NT2/D1 (cell line): ENCODE measurements at regions not wholly inside any gene's neighbourhood (a gene's known extent, or its start where the extent isn't known, plus 50 kb on each side); places are given as distances from the start of the nearest gene placed in this dataset.

Source experiments
- SUZ12 ChIP-seq: IDR thresholded peaks from 2 replicates; pipeline ENCODE4 v1.6.1; 2011; ENCODE audit not compliant: insufficient read length, insufficient read depth; ENCODE audit errors: extremely low read depth
- YY1 ChIP-seq: IDR thresholded peaks from 2 replicates; pipeline ENCODE4 v1.6.1; 2011; ENCODE audit not compliant: insufficient read length, insufficient read depth
- ZNF274 ChIP-seq: IDR thresholded peaks from 2 replicates; pipeline ENCODE4 v1.6.1; 2011; ENCODE audit warnings: mild to moderate bottlenecking, low read depth, low read length

GRCh38 chr16:65998443-65998842, 368.0 kb upstream of the CDH5 start:
- TF ChIP-seq SUZ12, result no peak
- TF ChIP-seq ZNF274, result no peak
- no peak for TF ChIP-seq YY1
